Left lung (tissue), 4 donors: ENCODE measurements at regions not wholly inside any gene's neighbourhood (a gene's known extent, or its start where the extent isn't known, plus 50 kb on each side); places are given as distances from the start of the nearest gene placed in this dataset.

Source experiments
- ATAC-seq: fragments of 200-7000 bp; cut with Tn5 transposase; one replicate; pipeline ENCODE4 v1.9.1; 2020; ENCODE audit warnings: moderate library complexity
- DNase-seq, 4 donors: peaks; one replicate each; pipeline ENCODE4 v3.0.0-alpha.2; 2013 to 2020
- H3K27ac ChIP-seq, 2 donors: fragments of 200-600 bp; sonication (generic) in 1 of 2; one replicate each; pipeline versions ENCODE4 v1.5.0 to v1.8.0; 2020 to 2021
- H3K27me3 ChIP-seq, 2 donors: fragments of 200-600 bp; sonication (generic) in 1 of 2; one replicate each; pipeline versions ENCODE4 v1.5.0 to v1.8.0; 2020 to 2021
- H3K36me3 ChIP-seq, 2 donors: fragments of 200-600 bp; sonication (generic) in 1 of 2; one replicate each; pipeline versions ENCODE4 v1.5.0 to v1.8.0; 2020 to 2021
- H3K4me1 ChIP-seq, 2 donors: fragments of 200-600 bp; one replicate each; pipeline ENCODE4 v1.8.0; 2021
- H3K4me3 ChIP-seq, 2 donors: fragments of 200-600 bp; sonication (generic) in 1 of 2; one replicate each; pipeline versions ENCODE4 v1.5.0 to v1.8.0; 2020 to 2021; ENCODE audit warnings: mild to moderate bottlenecking in 1 of 2
- H3K9me3 ChIP-seq, 2 donors: fragments of 200-600 bp; sonication (generic) in 1 of 2; one replicate each; pipeline versions ENCODE4 v1.5.0 to v1.8.0; 2020 to 2021
- intact Hi-C, 2 donors: fragments of 100-400 bp; cut with DNase I; formaldehyde crosslinking; loops; one replicate each; pipeline versions ENCODE4 v1.11.2 to v1.14.2; 2022
- TF ChIP-seq, protein P1 (sequence below), 2 donors: fragments of 200-600 bp; sonication (generic) in 1 of 2; IDR thresholded peaks; one replicate each; pipeline versions ENCODE4 v1.5.0 to v1.8.0; 2021; ENCODE audit warnings: antibody characterized with exemption in 2 of 2
- donor health status: DM: no; HTN: yes; CAD: no.
- donor health status: DM: no; HTN: no; CAD: no.

DNA sequence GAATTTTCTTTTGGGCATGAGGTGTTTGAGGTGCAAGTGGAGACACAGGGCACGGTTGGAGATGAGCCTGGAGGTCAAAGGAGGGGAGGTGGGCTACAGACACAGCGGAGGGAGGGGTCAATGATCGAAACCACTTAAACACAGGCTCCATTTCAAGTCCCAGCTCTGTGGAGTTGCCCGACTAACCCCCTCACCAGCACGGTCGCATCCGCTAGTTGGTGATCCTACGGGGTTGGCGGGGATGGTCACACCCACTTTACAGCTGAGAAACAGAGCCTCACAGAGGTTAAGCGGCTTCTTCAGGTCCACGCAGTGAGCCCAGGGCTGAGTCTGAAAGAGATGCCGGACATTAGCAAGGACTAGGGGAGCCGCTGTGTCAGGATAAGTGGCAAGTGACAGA is 60.1 kb upstream of the RUNX3 start:
- ATAC-seq (no peak), DNase-seq (no peak)
- H3K4me1 ChIP-seq: no peaks in the 10 kb centered on the region
- intact Hi-C loops: no loop called here
- no peak overlapping the region for H3K4me3 ChIP-seq
- H3K36me3 ChIP-seq: no peaks in the 10 kb centered on the region
- H3K9me3 ChIP-seq: no peaks in the 10 kb centered on the region
- H3K27ac ChIP-seq: no peak overlapping the region
- peaks cover 0 to 40% of the 10 kb centered on the region in 2 donors for H3K27me3 ChIP-seq
- TF ChIP-seq, protein P1, sequence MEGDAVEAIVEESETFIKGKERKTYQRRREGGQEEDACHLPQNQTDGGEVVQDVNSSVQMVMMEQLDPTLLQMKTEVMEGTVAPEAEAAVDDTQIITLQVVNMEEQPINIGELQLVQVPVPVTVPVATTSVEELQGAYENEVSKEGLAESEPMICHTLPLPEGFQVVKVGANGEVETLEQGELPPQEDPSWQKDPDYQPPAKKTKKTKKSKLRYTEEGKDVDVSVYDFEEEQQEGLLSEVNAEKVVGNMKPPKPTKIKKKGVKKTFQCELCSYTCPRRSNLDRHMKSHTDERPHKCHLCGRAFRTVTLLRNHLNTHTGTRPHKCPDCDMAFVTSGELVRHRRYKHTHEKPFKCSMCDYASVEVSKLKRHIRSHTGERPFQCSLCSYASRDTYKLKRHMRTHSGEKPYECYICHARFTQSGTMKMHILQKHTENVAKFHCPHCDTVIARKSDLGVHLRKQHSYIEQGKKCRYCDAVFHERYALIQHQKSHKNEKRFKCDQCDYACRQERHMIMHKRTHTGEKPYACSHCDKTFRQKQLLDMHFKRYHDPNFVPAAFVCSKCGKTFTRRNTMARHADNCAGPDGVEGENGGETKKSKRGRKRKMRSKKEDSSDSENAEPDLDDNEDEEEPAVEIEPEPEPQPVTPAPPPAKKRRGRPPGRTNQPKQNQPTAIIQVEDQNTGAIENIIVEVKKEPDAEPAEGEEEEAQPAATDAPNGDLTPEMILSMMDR (IDR thresholded peaks at IDR 0.05): no peak

DNA sequence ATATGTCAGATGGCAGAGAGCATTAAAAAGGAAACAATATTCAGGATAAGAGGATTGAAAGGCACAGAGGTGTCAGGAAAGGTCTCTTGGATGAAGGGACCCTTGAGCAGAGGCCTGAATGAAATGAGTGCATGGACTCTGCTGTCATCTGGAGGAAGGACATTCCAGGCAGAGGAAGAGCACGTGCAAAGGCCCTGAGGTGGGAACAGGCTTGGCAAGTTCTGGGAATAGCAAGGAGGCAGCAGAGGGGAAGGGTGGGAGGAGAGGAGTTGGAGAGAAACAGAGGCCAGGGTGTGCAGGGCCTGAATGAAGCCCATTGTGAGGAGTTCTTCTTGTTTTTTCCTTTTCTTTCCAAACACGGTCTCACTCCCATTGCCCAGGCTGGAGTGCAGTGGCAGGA is 59.0 kb upstream of the RUNX3 start:
- H3K4me3 ChIP-seq: no peak overlapping the region
- H3K4me1 ChIP-seq: no peaks in the 10 kb centered on the region
- H3K27me3 ChIP-seq: peaks cover 0 to 40% of the 10 kb centered on the region in 2 donors
- intact Hi-C loops: no loop called here
- H3K36me3 ChIP-seq: no peaks in the 10 kb centered on the region
- DNase-seq (no peak), ATAC-seq (no peak)
- no peak overlapping the region for H3K27ac ChIP-seq
- H3K9me3 ChIP-seq: no peaks in the 10 kb centered on the region
- TF ChIP-seq, protein P1 (IDR thresholded peaks at IDR 0.05): no peak

DNA sequence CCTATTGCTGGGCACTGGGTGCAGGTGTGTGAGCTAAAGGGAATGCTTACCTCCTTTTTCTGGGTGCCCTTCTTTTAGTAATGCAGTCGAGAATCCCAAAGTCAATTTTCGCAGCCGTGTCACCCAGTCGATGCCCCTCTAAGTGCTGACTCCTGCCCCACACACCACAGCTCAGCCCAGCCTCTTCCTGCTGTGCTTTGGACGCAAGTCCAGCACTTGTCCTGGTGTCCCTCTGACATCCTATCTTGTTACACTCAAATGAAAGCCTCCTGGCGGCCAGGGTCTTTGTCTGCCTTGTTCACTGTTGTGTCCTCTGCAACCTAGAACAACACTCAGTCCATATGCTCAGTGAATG is 58.5 kb upstream of the RUNX3 start:
- TF ChIP-seq, protein P1 (IDR thresholded peaks at IDR 0.05): no peak
- Histone ChIP-seq H3K27me3 (peaks cover 0 to 40% of the 10 kb centered on the region in 2 donors), H3K36me3 (no peaks in the 10 kb centered on the region), H3K27ac (no peak overlapping the region), H3K9me3 (no peaks in the 10 kb centered on the region), H3K4me1 (no peaks in the 10 kb centered on the region), H3K4me3 (no peak overlapping the region)
- intact Hi-C loops: no loop called here
- no peak for ATAC-seq
- DNase-seq: no peak

DNA sequence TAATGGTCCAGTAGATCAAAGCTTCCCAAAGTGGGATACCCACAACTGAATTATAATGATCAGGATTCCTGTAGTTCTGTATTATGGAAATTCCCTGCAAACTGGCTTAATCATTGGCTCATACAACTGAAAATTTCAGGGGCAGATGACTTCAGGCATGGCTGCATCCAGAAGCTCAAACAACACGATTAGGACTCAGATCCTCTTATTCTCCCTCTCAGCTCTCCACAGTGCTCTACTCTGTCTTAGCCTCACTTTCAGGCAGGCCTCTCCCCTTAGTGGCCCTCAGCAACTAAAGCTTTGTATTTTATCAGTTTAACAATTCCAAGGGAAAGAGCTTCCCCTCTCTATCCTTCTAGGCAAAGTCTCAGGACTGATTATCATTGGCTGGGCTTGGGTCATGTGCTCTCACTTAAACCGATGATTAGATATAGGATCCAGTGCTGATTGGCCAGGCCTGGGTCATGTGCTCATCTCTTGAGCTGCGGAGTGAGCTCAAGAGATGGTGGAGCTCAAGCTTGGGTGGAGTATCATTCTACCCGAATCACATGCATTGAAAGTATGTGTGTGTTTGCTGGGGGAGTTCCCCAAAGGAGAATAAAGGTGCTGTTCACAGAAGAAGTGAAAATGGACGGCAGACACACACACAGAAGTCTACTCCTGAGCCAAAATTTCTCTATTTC is 57.9 kb upstream of the RUNX3 start:
- H3K9me3 ChIP-seq: no peaks in the 10 kb centered on the region
- TF ChIP-seq, protein P1 (IDR thresholded peaks at IDR 0.05): no peak
- H3K4me3 ChIP-seq: no peak overlapping the region
- ATAC-seq: no peak
- H3K27me3 ChIP-seq: peaks cover 0 to 36% of the 10 kb centered on the region in 2 donors
- intact Hi-C loops: no loop called here
- no peaks in the 10 kb centered on the region for H3K4me1 ChIP-seq
- no peaks in the 10 kb centered on the region for H3K36me3 ChIP-seq
- no peak overlapping the region for H3K27ac ChIP-seq
- no peak for DNase-seq

DNA sequence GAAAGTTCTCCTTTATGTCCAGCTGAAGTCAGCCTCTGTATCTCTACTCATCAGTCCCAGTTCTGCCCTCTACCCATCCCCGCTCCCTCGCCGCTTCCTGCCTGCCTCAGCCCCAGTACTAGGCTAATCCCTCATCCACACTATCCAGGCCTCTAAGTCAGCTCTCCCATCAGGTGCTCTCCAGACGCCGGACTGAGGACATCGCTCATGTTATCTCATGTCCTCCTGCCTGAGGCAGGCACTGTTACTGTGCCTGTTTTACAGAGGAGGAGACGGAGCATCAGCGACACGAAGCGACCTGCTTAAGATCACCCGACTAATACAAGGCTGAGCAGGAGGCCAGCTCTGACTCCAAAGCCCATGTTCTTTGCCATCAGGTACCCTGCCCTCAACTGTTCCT is 57.3 kb upstream of the RUNX3 start:
- ATAC-seq (no peak), DNase-seq (no peak)
- intact Hi-C loops: no loop called here
- TF ChIP-seq, protein P1 (IDR thresholded peaks at IDR 0.05): no peak
- no peak overlapping the region for H3K27ac ChIP-seq
- peaks cover 0 to 33% of the 10 kb centered on the region in 2 donors for H3K27me3 ChIP-seq
- no peaks in the 10 kb centered on the region for H3K36me3 ChIP-seq
- no peak overlapping the region for H3K4me3 ChIP-seq
- H3K9me3 ChIP-seq: no peaks in the 10 kb centered on the region
- no peaks in the 10 kb centered on the region for H3K4me1 ChIP-seq
